ENCODE measurements at regions not wholly inside any gene's neighbourhood (a gene's known extent, or its start where the extent isn't known, plus 50 kb on each side); places are given as distances from the start of the nearest gene placed in this dataset.
"Not testable (repeated sequence)": the region's sequence is repeated elsewhere in the genome, so short reads cannot be mapped to it uniquely, and the experiment has no call there.

- POLR2A ChIA-PET = not testable (repeated sequence)
These were observed 117.7 kb downstream of the FAM53A start for GRCh38 chr4:1566301-1566837.

DNA sequence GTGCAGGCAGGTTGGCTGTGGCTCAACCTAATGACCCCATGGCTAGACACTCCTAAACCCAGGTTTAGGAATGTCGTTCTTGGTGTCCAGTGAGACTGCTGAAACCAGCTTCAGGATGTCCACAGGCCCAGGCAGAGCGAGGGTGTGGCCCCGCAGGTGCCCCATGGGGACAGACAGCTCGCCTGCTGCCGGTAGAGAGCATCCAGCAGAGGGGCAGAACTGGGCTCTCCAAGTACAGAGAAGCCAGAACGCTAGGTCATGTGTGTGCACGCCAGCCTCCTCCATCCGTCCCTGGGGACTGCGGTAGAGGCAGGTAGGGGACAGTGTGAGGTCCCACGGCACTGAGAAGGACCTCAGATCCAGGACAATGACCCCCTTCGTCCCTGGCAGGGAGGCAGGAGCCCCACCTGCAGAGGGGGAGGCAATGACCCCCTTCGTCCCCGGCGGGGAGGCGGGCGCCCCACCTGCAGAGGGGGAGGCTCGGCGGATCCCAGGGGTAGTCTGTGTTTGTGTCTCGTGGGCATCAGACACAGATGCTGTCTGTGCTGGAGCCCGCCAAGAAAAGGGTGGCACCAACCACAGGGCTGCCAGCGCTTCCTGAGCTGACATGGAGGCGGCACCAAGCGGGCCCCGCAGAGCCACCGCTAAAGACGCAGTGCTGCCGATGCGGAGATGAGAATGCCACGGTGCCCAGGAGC is 118.4 kb downstream of the FAM53A start:
- Histone ChIP-seq H3K9ac (replicated peaks; ENCODE audit: extremely low read depth, insufficient read depth, low read length) (no peak overlapping the region), H3K36me3 (ENCODE audit: control insufficient read depth in 2 of 2, extremely low read depth in 1 of 2, insufficient read depth in 2 of 2, low read length in 2 of 2) (no peaks in the 10 kb centered on the region), H3K27ac (ENCODE audit: insufficient read depth, low read depth, low read length) (no peak overlapping the region), H3K4me2 (ENCODE audit: insufficient read depth, low read length) (no peak overlapping the region), H3K9me3 (replicated peaks; ENCODE audit: control insufficient read depth, insufficient read depth, low read length) (no peaks in the 10 kb centered on the region), H3K4me1 (ENCODE audit: control insufficient read depth, extremely low read depth, insufficient read depth, low read length) (no peaks in the 10 kb centered on the region), H3K27me3 (ENCODE audit: control insufficient read depth in 2 of 2, insufficient read depth in 2 of 2, low read length in 2 of 2) (no peaks in the 10 kb centered on the region), H4K20me1 (replicated peaks; ENCODE audit: control insufficient read depth, extremely low read depth, insufficient read depth, low read length) (no peaks in the 10 kb centered on the region), H2AFZ (ENCODE audit: low read depth, low read length) (no peak overlapping the region), H3K4me3 (replicated peaks in 1 of 3; ENCODE audit: insufficient read depth in 1 of 3, low read depth in 1 of 3, low read length in 3 of 3) (no peak overlapping the region), H3K9me1 (replicated peaks; ENCODE audit: control insufficient read depth, extremely low read depth, insufficient read depth, low read length) (no peaks in the 10 kb centered on the region), H3K79me2 (ENCODE audit: control insufficient read depth, insufficient read depth, low read length) (no peaks in the 10 kb centered on the region)
- TF ChIP-seq FOS (IDR thresholded peaks at IDR 0.05; ENCODE audit: borderline replicate concordance, insufficient read depth, low read length) (no peak), POLR2AphosphoS5 (IDR thresholded peaks at IDR 0.05; ENCODE audit: insufficient read depth, low read depth, low read length) (no peak), GATA2 (IDR thresholded peaks at IDR 0.05; ENCODE audit: insufficient read depth, insufficient read length, low read depth, low read length) (no peak), JUN (IDR thresholded peaks at IDR 0.05; ENCODE audit: borderline replicate concordance, insufficient read depth, insufficient read length, low read depth) (no peak), MYC (IDR thresholded peaks at IDR 0.05; ENCODE audit: low read depth, low read length) (no peak), POLR2A (IDR thresholded peaks at IDR 0.05; ENCODE audit: low read depth, low read length) (no peak), EZH2 (IDR thresholded peaks at IDR 0.05; ENCODE audit: borderline replicate concordance, low read depth, low read length, severe bottlenecking) (no peak)
- TF ChIP-seq, protein P1, sequence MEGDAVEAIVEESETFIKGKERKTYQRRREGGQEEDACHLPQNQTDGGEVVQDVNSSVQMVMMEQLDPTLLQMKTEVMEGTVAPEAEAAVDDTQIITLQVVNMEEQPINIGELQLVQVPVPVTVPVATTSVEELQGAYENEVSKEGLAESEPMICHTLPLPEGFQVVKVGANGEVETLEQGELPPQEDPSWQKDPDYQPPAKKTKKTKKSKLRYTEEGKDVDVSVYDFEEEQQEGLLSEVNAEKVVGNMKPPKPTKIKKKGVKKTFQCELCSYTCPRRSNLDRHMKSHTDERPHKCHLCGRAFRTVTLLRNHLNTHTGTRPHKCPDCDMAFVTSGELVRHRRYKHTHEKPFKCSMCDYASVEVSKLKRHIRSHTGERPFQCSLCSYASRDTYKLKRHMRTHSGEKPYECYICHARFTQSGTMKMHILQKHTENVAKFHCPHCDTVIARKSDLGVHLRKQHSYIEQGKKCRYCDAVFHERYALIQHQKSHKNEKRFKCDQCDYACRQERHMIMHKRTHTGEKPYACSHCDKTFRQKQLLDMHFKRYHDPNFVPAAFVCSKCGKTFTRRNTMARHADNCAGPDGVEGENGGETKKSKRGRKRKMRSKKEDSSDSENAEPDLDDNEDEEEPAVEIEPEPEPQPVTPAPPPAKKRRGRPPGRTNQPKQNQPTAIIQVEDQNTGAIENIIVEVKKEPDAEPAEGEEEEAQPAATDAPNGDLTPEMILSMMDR (IDR thresholded peaks at IDR 0.05; ENCODE audit: extremely low read depth in 1 of 2, insufficient read depth in 1 of 2, low read depth in 1 of 2, low read length in 2 of 2) = no peak
- TF ChIP-seq, protein P2, sequence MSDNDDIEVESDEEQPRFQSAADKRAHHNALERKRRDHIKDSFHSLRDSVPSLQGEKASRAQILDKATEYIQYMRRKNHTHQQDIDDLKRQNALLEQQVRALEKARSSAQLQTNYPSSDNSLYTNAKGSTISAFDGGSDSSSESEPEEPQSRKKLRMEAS (IDR thresholded peaks at IDR 0.05; ENCODE audit: insufficient read depth, insufficient read length) = no peak
- FAIRE-seq (no peak), DNase-seq (ENCODE audit: low read depth, low spot score) (no peak)
- no TSS peak for BruUV-seq (replicated peaks)
- intact Hi-C loops (cut with micrococcal nuclease) (no loop called here), dilution Hi-C loops (cut with MboI; ENCODE audit: extremely low pct_ligation_motif_present, low sequenced_read_pairs) (no loop called here)
- POLR2A ChIA-PET = no interaction called here
- CTCF ChIA-PET = no interaction called here

More at GRCh38 chr4:1566301-1566837, 117.7 kb downstream of the FAM53A start:
- H3K4me1 ChIP-seq (ENCODE audit: control insufficient read depth, extremely low read depth, insufficient read depth, low read length); FAIRE-seq; H3K27me3 ChIP-seq (ENCODE audit: control insufficient read depth in 2 of 2, insufficient read depth in 2 of 2, low read length in 2 of 2); intact Hi-C loops (cut with micrococcal nuclease); H2AFZ ChIP-seq (ENCODE audit: low read depth, low read length); H4K20me1 ChIP-seq (replicated peaks; ENCODE audit: control insufficient read depth, extremely low read depth, insufficient read depth, low read length); H3K9me1 ChIP-seq (replicated peaks; ENCODE audit: control insufficient read depth, extremely low read depth, insufficient read depth, low read length); BruUV-seq (replicated peaks); H3K36me3 ChIP-seq (ENCODE audit: control insufficient read depth in 2 of 2, extremely low read depth in 1 of 2, insufficient read depth in 2 of 2, low read length in 2 of 2); H3K27ac ChIP-seq (ENCODE audit: insufficient read depth, low read depth, low read length); DNase-seq (ENCODE audit: low read depth, low spot score); dilution Hi-C loops (cut with MboI; ENCODE audit: extremely low pct_ligation_motif_present, low sequenced_read_pairs); H3K4me2 ChIP-seq (ENCODE audit: insufficient read depth, low read length); H3K79me2 ChIP-seq (ENCODE audit: control insufficient read depth, insufficient read depth, low read length); H3K9ac ChIP-seq (replicated peaks; ENCODE audit: extremely low read depth, insufficient read depth, low read length); CTCF ChIA-PET; H3K9me3 ChIP-seq (replicated peaks; ENCODE audit: control insufficient read depth, insufficient read depth, low read length); H3K4me3 ChIP-seq (replicated peaks in 1 of 3; ENCODE audit: insufficient read depth in 1 of 3, low read depth in 1 of 3, low read length in 3 of 3): not testable (repeated sequence)

Measured in endothelial cell of umbilical vein (primary cell).